Fibroblast of upper back skin (primary cell): ENCODE measurements at regions not wholly inside any gene's neighbourhood (a gene's known extent, or its start where the extent isn't known, plus 50 kb on each side); places are given as distances from the start of the nearest gene placed in this dataset.

Experiments
- DNase-seq: peaks from one replicate; pipeline ENCODE4 v3.0.0-alpha.2; 2013

DNA sequence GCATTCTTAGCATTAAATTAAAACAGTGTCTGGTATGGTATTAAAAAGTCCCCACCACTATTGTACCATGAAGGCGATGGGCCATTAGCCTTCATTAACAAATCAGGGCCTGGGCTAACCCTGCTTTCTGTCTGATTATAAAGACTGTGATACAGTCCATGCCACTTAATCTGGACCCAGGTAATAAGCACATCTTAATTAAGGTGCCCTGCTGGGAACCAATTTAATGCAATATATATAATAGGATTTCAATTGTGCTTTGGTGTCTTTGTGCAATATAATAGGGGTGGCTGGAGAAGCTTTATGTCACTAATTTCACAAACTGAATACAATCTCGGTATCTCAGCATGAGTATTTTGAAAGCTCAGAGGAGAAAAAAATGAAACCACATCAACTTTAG is 64.4 kb upstream of the CDH8 start:
- DNase-seq = no peak

DNA sequence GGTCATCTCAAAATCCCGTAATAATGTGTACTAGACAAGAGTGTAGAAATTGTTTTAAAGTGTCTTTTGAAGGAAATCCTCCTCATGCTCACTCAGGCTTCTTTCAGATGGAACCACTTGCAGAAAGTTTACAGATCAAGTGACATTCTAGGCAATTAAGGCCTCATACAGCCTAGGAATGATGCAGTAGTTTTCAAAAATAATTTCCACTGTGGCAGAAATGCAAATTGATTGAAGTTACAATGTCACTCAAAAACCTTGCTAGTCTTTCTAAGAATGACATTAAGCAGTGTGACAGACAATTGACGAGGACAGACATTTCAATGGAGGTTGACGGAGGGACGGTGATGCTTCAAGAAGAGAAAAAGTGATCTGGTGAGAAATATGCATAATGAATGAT is 53.5 kb upstream of the CDH8 start:
- no peak for DNase-seq

DNA sequence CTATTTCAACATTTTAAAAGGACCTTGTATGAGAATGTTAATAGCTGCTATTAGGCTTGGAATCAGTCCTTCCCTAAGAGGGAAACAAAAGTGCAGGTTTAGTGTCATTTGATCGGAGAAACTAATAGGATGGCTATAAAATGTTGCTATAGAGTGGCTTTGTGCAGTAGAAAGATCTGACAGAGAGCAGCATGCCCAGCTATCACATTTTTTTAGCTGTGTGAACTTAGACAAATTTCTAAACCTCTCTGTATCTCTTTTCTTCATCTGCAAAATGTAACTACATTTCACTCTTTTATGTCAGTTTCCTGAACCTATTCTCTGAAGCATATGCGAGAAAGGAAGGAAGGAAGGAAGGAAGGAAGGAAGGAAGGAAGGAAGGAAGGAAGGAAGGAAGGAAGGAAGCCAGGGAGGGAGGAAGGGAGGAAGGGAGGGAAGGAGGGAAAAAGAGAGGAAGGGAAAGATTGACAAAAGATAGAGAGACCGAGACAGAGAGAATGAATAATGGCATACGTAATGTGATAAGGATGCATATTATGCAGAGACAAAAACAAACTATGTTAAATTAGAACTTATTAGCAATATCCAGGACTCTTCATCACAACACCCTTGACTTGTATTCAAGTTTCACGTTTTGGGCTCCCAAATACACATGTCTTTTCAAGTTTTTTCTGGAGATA is 52.6 kb upstream of the CDH8 start:
- DNase-seq = no peak
